ENCODE measurements at regions not wholly inside any gene's neighbourhood (a gene's known extent, or its start where the extent isn't known, plus 50 kb on each side); places are given as distances from the start of the nearest gene placed in this dataset.
"Not testable (repeated sequence)": the region's sequence is repeated elsewhere in the genome, so short reads cannot be mapped to it uniquely, and the experiment has no call there.

DNA sequence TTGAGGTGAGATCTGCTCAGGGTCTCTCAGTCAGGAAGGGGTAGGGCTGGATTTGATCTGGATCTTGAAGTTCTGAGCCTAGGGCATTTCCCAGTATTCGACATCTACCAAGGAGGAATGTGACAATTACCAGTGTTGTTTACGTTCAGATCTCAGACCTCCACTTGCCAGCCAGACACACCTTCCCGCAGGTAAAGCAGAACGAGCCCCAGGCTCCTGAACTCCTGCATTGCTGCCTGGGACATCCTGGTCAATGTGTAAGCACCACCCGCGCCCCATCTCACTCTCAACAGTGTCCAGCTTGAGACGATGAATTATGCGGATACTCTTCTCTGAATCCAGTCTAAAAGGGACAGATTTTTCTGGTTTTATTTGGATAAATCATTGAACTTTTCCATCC, 56.7 kb upstream of the PTCH1 start:
- DNase-seq, result no peak

DNA sequence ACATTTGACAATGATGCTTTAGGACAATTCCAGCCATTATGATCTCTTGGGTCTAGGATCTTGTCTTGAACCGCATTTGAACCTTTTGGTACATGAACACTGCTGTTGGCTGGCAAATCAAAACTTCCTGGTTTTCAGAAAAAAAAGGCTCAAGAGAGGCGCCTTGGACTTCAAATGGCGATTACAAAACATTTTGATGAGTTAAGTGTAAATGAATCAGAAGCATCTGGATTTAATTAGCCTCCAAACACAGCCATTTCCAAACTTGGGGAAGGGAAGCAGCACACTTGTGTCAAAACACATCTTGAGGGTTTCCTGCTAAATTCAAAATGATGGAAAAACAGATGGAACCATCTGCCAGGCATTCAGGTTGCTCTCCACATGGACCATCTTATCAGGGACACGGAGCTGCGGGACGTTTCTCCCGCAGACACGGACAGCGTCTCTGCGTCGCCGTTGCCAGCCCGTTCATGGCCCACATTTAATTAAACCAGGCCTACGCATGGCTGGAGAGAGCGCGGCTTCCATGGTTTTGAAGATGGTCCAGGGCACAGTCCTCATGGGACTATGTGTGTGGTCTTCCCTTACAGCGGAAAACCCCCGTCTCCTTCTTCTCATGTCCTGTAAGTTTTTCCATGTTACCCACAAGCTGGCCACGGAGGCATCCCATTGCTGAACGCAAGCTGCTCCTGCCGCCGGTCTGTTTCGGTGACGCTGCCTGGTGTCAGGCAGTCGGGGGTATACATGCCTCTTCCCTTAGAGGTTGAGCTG, 55.8 kb upstream of the PTCH1 start:
- DNase-seq, result no peak

DNA sequence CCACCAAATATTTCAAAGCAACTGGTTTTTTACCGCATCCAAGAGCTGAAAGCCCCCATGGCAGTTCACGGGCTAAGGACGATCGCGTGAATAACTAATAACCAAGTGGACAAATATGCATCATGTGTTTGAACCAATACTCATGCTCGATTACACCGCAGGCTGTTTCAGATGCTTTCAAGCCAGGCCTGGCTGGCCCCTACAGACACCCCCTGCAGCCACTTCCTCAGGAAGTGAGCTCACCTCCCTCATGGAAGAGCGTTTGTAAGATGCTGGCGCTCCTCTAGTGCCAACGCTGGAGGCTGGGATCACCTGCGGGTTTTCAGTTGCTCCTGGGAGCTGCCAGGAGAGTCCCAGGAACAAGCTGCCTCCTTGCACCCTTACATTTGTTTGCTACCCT, 53.9 kb upstream of the PTCH1 start:
- no peak for DNase-seq

DNA sequence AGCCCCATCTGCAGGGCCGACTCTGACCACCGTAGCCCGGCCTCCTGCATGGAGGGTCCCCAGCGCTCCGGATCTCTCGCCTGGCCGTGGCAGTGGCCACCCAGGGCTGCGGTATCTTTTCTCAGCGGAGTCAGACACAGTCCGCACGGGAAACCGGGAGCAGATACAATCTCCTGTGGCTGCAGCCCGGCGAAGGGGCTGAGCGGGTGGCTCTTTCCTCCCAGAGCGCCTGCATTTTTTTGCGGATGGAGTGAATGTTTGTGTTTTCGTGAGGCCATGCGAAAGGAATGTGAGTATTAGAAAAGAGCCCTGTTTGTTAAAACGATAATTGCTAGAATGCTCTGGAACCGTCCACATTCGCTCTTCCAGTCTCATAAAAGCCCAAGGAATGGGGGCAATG, 53.4 kb upstream of the PTCH1 start:
- no peak for DNase-seq

DNA sequence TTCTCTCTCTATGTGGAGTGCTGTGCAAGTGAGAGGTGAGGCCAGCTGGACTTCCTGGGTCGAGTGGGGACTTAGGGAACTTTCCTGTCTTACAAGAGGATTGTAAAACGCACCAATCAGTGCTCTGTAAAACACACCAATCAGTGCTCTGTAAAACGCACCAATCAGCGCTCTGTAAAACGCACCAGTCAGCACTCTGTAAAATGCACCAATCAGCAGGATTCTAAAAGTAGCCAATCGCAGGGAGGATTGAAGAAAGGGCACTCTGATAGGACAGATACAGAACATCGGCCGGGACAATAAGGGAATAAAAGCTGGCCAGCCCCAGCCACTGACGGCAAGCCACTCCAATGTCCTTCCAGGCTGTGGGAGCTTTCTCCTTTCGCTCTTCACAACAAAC, 52.0 kb upstream of the PTCH1 start:
- DNase-seq, result not testable (repeated sequence)

Data from activated CD4-positive, alpha-beta T cell treated with anti-CD3 and anti-CD28 coated beads for 48 hours (primary cell).